Mesenchymal stem cell (in vitro differentiated cells and primary cell): ENCODE measurements at regions not wholly inside any gene's neighbourhood (a gene's known extent, or its start where the extent isn't known, plus 50 kb on each side); places are given as distances from the start of the nearest gene placed in this dataset.
"Not testable (repeated sequence)": the region's sequence is repeated elsewhere in the genome, so short reads cannot be mapped to it uniquely, and the experiment has no call there.

Source experiments
- DNase-seq: peaks from one replicate; pipeline ENCODE4 v3.0.0-alpha.2; 2013
- H2AFZ ChIP-seq: one replicate; pipeline ENCODE4 v1.6.1; 2013; ENCODE audit warnings: low read depth, mild to moderate bottlenecking, control low read depth, inconsistent platforms, low read length, moderate library complexity
- H2AK5ac ChIP-seq: 2 replicates; pipeline ENCODE4 v1.6.1; 2013; ENCODE audit warnings: low read length, moderate library complexity, mild to moderate bottlenecking, inconsistent platforms; ENCODE audit not compliant: severe bottlenecking
- H2BK120ac ChIP-seq: one replicate; pipeline ENCODE4 v1.6.1; 2013; ENCODE audit warnings: low read depth, mild to moderate bottlenecking, inconsistent platforms, low read length, moderate library complexity
- H2BK12ac ChIP-seq, 2 experiments: one replicate each; pipeline ENCODE4 v1.6.1; 2013; ENCODE audit warnings: inconsistent platforms in 2 of 2, low read length in 2 of 2, mild to moderate bottlenecking in 2 of 2, moderate library complexity in 2 of 2, control low read depth in 1 of 2
- H2BK15ac ChIP-seq: one replicate; pipeline ENCODE4 v1.6.1; 2013; ENCODE audit warnings: mild to moderate bottlenecking, low read depth, inconsistent platforms; ENCODE audit not compliant: poor library complexity, severe bottlenecking
- H2BK5ac ChIP-seq: 2 replicates; pipeline ENCODE4 v1.6.1; 2013; ENCODE audit warnings: low read depth, mild to moderate bottlenecking, low read length, control low read depth, inconsistent platforms; ENCODE audit not compliant: poor library complexity, severe bottlenecking
- H3K14ac ChIP-seq, 2 experiments: one replicate each; pipeline ENCODE4 v1.6.1; 2013; ENCODE audit warnings: inconsistent platforms in 2 of 2, low read length in 2 of 2, control low read depth in 1 of 2, mild to moderate bottlenecking in 1 of 2, moderate library complexity in 1 of 2
- H3K18ac ChIP-seq, 2 experiments: one replicate each; pipeline ENCODE4 v1.6.1; 2013; ENCODE audit warnings: inconsistent platforms in 2 of 2, low read length in 2 of 2, control low read depth in 1 of 2, low read depth in 1 of 2, mild to moderate bottlenecking in 1 of 2
- H3K23ac ChIP-seq, 2 experiments: one replicate each; pipeline ENCODE4 v1.6.1; 2013; ENCODE audit warnings: inconsistent platforms in 2 of 2, low read length in 2 of 2, mild to moderate bottlenecking in 2 of 2, moderate library complexity in 2 of 2, control low read depth in 1 of 2
- H3K27ac ChIP-seq: 2 replicates; pipeline ENCODE4 v1.5.1; 2013; ENCODE audit warnings: mild to moderate bottlenecking, moderate library complexity, low read length, control low read depth, inconsistent platforms; ENCODE audit not compliant: poor library complexity, severe bottlenecking
- H3K27me3 ChIP-seq, 2 experiments: 2 replicates each; pipeline versions ENCODE4 v1.6.1 to v1.7.0; 2013; ENCODE audit warnings: low read length in 2 of 2, mild to moderate bottlenecking in 2 of 2, moderate library complexity in 2 of 2, control low read depth in 1 of 2, inconsistent platforms in 1 of 2; ENCODE audit not compliant: control insufficient read depth in 1 of 2, insufficient read depth in 1 of 2
- H3K36me3 ChIP-seq, 2 experiments: 2 replicates each; pipeline versions ENCODE4 v1.6.1 to v1.7.0; 2013; ENCODE audit warnings: low read length in 2 of 2, control low read depth in 1 of 2, inconsistent platforms in 1 of 2, low read depth in 1 of 2, mild to moderate bottlenecking in 1 of 2; ENCODE audit not compliant: insufficient read depth in 2 of 2, control insufficient read depth in 1 of 2
- H3K4ac ChIP-seq, 2 experiments: one replicate each; pipeline ENCODE4 v1.6.1; 2013; ENCODE audit warnings: inconsistent platforms in 2 of 2, low read length in 2 of 2, mild to moderate bottlenecking in 2 of 2, moderate library complexity in 2 of 2, control low read depth in 1 of 2, low read depth in 1 of 2
- H3K4me1 ChIP-seq: 2 replicates; pipeline ENCODE4 v1.6.1; 2013; ENCODE audit warnings: low read depth, low read length, control low read depth; ENCODE audit not compliant: control insufficient read depth, insufficient read depth
- H3K4me2 ChIP-seq: 2 replicates; pipeline ENCODE4 v1.6.1; 2013; ENCODE audit warnings: low read length, mild to moderate bottlenecking, inconsistent platforms; ENCODE audit not compliant: poor library complexity, severe bottlenecking
- H3K4me3 ChIP-seq, 2 experiments: 2 replicates each; pipeline versions ENCODE4 v1.5.1 to v1.7.0; 2013; ENCODE audit warnings: low read length in 2 of 2, mild to moderate bottlenecking in 2 of 2, control low read depth in 1 of 2, low read depth in 1 of 2; ENCODE audit not compliant: insufficient read depth in 1 of 2
- H3K79me1 ChIP-seq: replicated peaks from 2 replicates; pipeline ENCODE4 v1.6.1; 2013; ENCODE audit warnings: mild to moderate bottlenecking, control low read depth, low read length, inconsistent platforms; ENCODE audit not compliant: poor library complexity, severe bottlenecking
- H3K9ac ChIP-seq: 2 replicates; pipeline ENCODE4 v1.7.0; 2013; ENCODE audit warnings: mild to moderate bottlenecking, low read length, moderate library complexity
- H3K9me3 ChIP-seq: 2 replicates; pipeline ENCODE4 v1.7.0; 2013; ENCODE audit warnings: mild to moderate bottlenecking, low read length; ENCODE audit not compliant: control insufficient read depth
- H4K8ac ChIP-seq: one replicate; pipeline ENCODE4 v1.6.1; 2013; ENCODE audit warnings: inconsistent platforms, mild to moderate bottlenecking, low read length, moderate library complexity
- H4K91ac ChIP-seq: one replicate; pipeline ENCODE4 v1.6.1; 2013; ENCODE audit warnings: mild to moderate bottlenecking, low read length, inconsistent platforms
- WGBS: methylation state at CpG from one replicate; pipeline ENCODE4 v1.1.7; 2013; ENCODE audit warnings: mixed read lengths; 5-methylcytosine and 5-hydroxymethylcytosine counted together

DNA sequence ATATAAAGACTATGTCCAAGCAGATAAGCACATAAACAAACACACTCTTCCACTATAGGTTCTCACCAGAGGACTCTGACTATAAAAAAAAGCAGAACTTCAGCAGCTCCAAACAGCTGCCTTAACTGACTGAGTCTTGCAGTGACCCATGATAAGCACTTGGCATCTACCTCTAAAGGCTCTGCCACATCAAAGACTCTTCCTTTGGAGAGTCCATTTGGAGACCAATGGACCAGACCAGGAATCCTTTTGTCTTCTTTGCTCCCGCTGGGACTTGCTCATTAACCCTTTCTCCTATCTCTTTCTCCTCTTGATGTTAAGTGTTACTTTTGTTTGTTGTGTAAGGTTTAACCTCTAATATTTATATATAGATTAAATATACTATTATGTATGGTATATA is 424.1 kb downstream of the RSL24D1 start:
- no peak overlapping the region for H3K9ac ChIP-seq
- H3K4me3 ChIP-seq: no peak overlapping the region
- WGBS: no CpG with 5 or more reads among the region's 1 CpG
- no peak overlapping the region for H2BK15ac ChIP-seq
- no peak overlapping the region for H2AK5ac ChIP-seq
- H3K27ac ChIP-seq: no peak overlapping the region
- no peaks in the 10 kb centered on the region for H3K79me1 ChIP-seq
- H4K91ac ChIP-seq: no peak overlapping the region
- no peaks in the 10 kb centered on the region for H3K27me3 ChIP-seq
- no peak for DNase-seq
- no peak overlapping the region for H3K14ac ChIP-seq
- H2BK12ac ChIP-seq: no peak overlapping the region
- no peaks in the 10 kb centered on the region for H3K36me3 ChIP-seq
- H4K8ac ChIP-seq: no peak overlapping the region
- no peak overlapping the region for H2BK5ac ChIP-seq
- no peak overlapping the region for H3K18ac ChIP-seq
- H3K4me1 ChIP-seq: no peaks in the 10 kb centered on the region
- H3K9me3 ChIP-seq: peaks cover 7% of the 10 kb centered on the region
- no peak overlapping the region for H2BK120ac ChIP-seq
- H3K4ac ChIP-seq: no peak overlapping the region
- H3K4me2 ChIP-seq: no peak overlapping the region
- no peak overlapping the region for H3K23ac ChIP-seq
- no peak overlapping the region for H2AFZ ChIP-seq

- H3K27ac ChIP-seq, H2BK5ac ChIP-seq, H4K91ac ChIP-seq, H3K4ac ChIP-seq, H4K8ac ChIP-seq, H3K18ac ChIP-seq, H3K4me1 ChIP-seq, DNase-seq, H2BK12ac ChIP-seq, H3K4me3 ChIP-seq, H2BK15ac ChIP-seq, H3K4me2 ChIP-seq, H3K79me1 ChIP-seq, H2AFZ ChIP-seq, H2AK5ac ChIP-seq, H2BK120ac ChIP-seq, H3K23ac ChIP-seq, H3K9ac ChIP-seq, H3K27me3 ChIP-seq, H3K36me3 ChIP-seq, H3K14ac ChIP-seq: not testable (repeated sequence)
- WGBS: 74% methylated on average over 8 of the region's 8 CpGs
- peaks cover 28% of the 10 kb centered on the region for H3K9me3 ChIP-seq
Observed at GRCh38 chr15:54749461-54749860, 447.3 kb downstream of the RSL24D1 start.

- no peak overlapping the region for H2BK5ac ChIP-seq
- H2AK5ac ChIP-seq: no peak overlapping the region
Observed at GRCh38 chr15:54722342-54722986, 474.3 kb downstream of the RSL24D1 start.

DNA sequence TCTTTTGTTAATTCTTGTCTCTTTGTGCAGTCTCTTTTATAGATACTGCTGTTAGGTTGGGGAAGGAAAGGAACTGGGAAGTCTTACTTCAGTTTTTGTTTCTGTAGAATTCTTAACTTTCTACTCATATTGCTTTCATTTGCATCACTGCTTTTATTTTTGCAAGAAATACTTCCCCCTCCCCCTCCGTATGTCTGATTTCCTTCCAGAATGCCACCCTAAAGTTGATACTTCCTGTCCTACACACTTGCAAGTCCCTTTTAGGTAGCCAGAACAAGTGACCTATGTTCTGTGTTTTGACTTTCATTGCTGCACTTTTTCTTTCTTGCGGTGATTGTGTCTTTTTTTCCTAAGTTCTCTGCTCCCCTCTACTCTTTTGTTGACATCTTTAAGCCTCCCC is 477.4 kb downstream of the RSL24D1 start:
- Histone ChIP-seq H3K36me3 (no peaks in the 10 kb centered on the region), H3K18ac (no peak overlapping the region), H3K14ac (no peak overlapping the region), H2BK15ac (no peak overlapping the region), H3K79me1 (no peaks in the 10 kb centered on the region), H3K4ac (no peak overlapping the region), H2AK5ac (no peak overlapping the region), H3K23ac (no peak overlapping the region), H2BK12ac (no peak overlapping the region), H3K27ac (no peak overlapping the region), H4K91ac (no peak overlapping the region), H2BK120ac (no peak overlapping the region), H4K8ac (no peak overlapping the region), H3K9ac (no peak overlapping the region), H3K4me3 (no peak overlapping the region), H2BK5ac (no peak overlapping the region), H3K4me2 (no peak overlapping the region), H3K9me3 (peaks cover 45% of the 10 kb centered on the region), H3K4me1 (no peaks in the 10 kb centered on the region), H3K27me3 (no peaks in the 10 kb centered on the region), H2AFZ (no peak overlapping the region)
- DNase-seq: no peak
- 82% methylated on average over 2 of the region's 2 CpGs for WGBS

More at GRCh38 chr15:54722342-54722986, 474.3 kb downstream of the RSL24D1 start:
- Histone ChIP-seq H3K9me3 (peaks cover 66% of the 10 kb centered on the region), H2BK15ac (no peak overlapping the region), H3K14ac (no peak overlapping the region), H3K27me3 (no peaks in the 10 kb centered on the region), H3K18ac (no peak overlapping the region), H2BK12ac (no peak overlapping the region), H3K23ac (no peak overlapping the region), H3K4me2 (no peak overlapping the region), H3K79me1 (no peaks in the 10 kb centered on the region), H2BK120ac (no peak overlapping the region), H3K36me3 (no peaks in the 10 kb centered on the region), H3K4me1 (no peaks in the 10 kb centered on the region), H3K9ac (no peak overlapping the region), H3K27ac (no peak overlapping the region), H4K91ac (no peak overlapping the region), H2AFZ (no peak overlapping the region), H4K8ac (no peak overlapping the region), H3K4ac (no peak overlapping the region), H3K4me3 (no peak overlapping the region)
- 80% methylated on average over 9 of the region's 9 CpGs for WGBS
- no peak for DNase-seq
